Activated CD4-positive, alpha-beta T cell treated with anti-CD3 and anti-CD28 coated beads, Interleukin-2, Interleukin-6, amounts not matched to agents 100 ng/mL and 50 ng/mL, durations not matched to agents 16 hours and 8 hours (primary cell): ENCODE measurements at regions not wholly inside any gene's neighbourhood (a gene's known extent, or its start where the extent isn't known, plus 50 kb on each side); places are given as distances from the start of the nearest gene placed in this dataset.
"Not testable (repeated sequence)": the region's sequence is repeated elsewhere in the genome, so short reads cannot be mapped to it uniquely, and the experiment has no call there.

ENCODE experiments used
- DNase-seq: peaks from one replicate; pipeline ENCODE4 v3.0.0-alpha.2; 2020

DNA sequence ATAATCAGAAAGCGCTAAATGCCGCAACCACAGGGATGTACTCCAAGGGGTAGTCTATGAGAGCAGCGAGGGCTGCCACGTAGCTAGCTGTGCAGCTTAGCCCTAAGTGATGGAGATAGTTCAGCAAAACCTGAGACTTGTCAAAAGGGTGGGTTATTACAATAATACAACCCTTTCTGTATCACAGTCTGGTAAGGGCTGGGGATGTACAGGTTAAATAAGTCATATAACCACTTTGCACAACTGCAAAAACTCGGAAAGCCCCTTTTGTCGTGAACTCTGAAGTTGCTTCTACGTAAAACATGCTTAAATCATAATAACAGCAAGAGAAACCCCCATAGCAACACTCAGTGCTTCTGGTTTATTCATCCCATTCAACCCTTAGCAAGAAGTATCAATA lies 598.8 kb downstream of the SUCLG1 start:
- DNase-seq, result no peak

DNA sequence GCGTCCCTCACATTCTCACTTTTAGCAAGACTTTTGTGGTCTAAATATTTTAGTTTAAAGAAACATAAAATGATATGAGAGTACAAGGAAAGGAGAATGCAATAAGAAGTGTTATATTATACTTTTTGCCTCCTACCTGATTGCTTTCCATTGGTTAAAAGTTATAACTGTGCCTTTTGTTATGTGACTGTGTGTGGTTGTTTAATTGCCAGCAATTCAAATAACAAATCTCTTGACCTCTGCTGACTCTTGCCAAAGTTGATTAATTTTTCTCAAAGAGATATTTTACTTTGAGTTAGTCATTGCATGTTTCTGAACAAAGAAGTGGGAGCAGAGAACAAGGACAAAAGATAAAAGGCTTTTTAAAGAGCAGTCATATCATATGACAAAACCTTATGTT lies 599.5 kb downstream of the SUCLG1 start:
- DNase-seq, result no peak

GRCh38 chr2:83851066-83851465 lies 608.0 kb downstream of the SUCLG1 start:
- DNase-seq, result no peak

- DNase-seq, result no peak
These were observed 608.9 kb downstream of the SUCLG1 start for GRCh38 chr2:83850071-83850725.

DNA sequence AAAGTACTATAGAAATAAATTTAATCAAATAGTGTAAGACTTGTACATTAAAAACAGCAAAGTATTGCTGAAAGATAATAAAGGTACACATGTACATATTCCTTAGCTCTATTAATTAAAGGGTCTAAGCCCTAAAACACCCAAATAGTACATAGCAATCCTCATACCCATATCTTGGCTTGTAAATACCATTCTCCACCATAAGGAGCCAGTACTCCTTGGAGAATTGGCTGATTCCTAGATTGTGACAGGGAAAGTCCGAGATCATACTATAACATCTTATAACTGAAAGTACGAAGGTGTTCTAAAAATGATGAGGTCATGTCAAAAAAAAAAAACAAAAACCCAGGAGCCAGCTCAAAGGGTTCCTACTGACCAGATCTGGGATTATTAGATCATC lies 614.6 kb downstream of the SUCLG1 start:
- DNase-seq, result no peak

- DNase-seq, result no peak
These were observed 616.7 kb downstream of the SUCLG1 start for GRCh38 chr2:83842421-83842820.

DNA sequence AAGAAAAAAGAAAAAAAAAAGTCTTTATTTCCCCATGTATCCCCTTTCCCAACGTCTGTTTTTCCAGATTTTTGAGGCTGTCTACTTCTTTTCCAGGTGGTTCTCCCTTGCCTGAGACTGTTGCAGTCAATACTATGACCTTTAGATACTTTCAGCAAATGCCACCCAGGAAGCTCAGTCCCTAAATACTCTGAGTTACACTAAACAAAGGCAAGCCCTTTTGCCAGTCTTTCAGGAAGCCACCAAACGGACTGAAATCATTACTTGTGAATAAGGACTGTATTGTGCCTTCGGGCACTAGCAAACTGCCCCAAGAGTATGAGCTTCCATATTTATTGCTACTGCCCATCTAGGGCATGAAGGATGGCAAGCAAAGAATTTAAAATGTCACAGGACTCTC lies 621.3 kb downstream of the SUCLG1 start:
- no peak for DNase-seq

- no peak for DNase-seq
These were observed 631.5 kb downstream of the SUCLG1 start for GRCh38 chr2:83827618-83828017.

- no peak for DNase-seq
These were observed 632.5 kb downstream of the SUCLG1 start for GRCh38 chr2:83826577-83826976.

GRCh38 chr2:83823229-83823628 lies 635.9 kb downstream of the SUCLG1 start:
- DNase-seq, result no peak

- no peak for DNase-seq
These were observed 641.6 kb downstream of the SUCLG1 start for GRCh38 chr2:83817511-83817910.

DNA sequence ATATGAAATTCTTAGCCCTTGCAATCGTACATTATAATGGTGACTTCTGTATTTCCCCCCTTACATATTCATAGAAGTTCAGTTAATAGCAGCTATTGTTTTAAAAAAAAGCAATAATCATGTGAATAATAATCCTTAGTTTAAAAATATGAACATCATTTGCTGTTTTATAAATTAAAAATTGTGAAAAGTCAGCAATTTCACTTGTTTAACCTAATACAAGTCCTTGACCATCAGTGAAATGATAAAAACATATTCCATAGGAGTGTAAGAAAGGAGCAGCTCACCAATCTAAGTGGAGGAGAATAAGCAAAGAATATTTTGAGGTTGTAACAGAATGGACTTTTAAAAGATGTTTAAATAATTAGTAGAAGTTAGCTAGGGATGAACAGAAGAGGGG lies 650.2 kb downstream of the SUCLG1 start:
- no peak for DNase-seq

- DNase-seq, result no peak
These were observed 656.5 kb downstream of the SUCLG1 start for GRCh38 chr2:83802604-83803003.

DNA sequence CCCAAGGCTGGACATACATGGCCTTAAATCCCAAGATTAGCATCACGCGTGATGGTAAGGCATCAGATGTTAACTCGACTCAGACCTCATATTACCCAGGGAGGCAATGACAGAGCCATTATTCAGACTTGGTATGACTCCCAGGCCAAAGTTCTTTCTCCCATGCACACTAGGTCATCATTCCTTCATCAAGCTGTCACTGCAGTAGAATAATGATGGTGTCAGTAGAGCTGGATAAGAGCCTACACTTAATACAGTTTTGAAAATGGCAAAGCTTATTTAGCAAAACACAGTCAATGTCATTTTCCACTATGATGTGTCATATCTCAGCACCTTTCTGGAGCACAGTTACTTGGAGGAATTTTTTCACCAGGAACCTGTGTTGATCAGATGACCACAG lies 663.3 kb downstream of the SUCLG1 start:
- DNase-seq, result no peak

GRCh38 chr2:83790467-83790866 lies 668.6 kb downstream of the SUCLG1 start:
- DNase-seq, result not testable (repeated sequence)

DNA sequence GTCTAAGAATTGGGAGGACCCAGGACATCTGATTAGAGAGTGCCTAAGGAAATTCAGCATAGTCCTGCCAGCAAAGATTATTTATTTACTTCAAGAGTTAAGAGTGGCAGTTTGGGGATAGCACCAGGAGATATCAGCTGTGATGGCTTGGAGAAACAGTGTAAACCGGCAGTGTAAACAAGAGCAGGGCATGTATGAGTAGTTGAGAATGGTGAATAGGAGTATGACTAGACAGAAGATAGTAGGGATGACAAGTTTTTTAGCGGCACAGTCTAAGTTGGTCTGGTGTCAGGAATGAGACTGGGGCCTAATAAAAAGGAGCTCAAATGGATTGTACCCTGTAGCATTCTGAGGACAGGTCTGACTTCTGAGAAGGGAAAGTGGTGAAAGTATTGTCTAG lies 669.4 kb downstream of the SUCLG1 start:
- not testable (repeated sequence) for DNase-seq

GRCh38 chr2:83788938-83789566 lies 670.0 kb downstream of the SUCLG1 start:
- not testable (repeated sequence) for DNase-seq

- no peak for DNase-seq
These were observed 671.9 kb downstream of the SUCLG1 start for GRCh38 chr2:83787189-83787588.

DNA sequence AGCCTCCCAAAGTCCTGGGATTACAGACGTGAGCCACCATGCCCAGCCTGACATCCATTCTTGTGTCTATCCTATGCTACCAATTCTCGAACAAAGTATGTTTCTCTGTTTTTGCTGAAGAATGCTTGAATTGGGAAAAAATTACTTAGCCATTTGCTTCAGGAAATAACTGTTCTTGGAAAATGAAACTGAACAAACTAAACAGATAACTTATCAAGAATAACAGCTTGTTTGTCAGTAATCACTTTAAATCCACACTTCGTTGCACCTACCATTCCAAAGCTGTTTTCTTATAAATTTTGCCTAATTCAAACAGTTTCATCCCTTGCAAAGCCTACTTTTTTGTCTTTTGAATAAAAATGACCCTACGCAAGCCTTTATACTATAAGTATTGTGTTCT lies 672.9 kb downstream of the SUCLG1 start:
- no peak for DNase-seq

- no peak for DNase-seq
These were observed 674.1 kb downstream of the SUCLG1 start for GRCh38 chr2:83784947-83785346.

DNA sequence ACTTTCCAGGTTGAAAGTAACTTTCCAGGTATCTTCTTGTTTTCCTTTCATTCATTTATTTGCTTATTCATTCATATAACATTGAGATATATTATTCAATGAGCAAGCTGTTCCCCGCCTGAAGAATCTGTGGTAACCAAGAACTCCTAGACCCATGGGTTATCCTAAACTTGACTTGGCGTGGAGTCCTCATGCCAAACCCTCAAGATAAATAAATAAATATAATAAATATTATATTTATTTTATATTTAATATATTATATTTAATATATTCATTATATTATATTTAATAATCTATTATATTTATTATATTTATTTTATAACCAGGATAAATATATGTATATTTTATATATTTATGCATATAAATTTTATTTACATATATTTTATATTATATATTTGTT lies 674.8 kb downstream of the SUCLG1 start:
- no peak for DNase-seq

GRCh38 chr2:83782122-83782521 lies 677.0 kb downstream of the SUCLG1 start:
- DNase-seq, result no peak

DNA sequence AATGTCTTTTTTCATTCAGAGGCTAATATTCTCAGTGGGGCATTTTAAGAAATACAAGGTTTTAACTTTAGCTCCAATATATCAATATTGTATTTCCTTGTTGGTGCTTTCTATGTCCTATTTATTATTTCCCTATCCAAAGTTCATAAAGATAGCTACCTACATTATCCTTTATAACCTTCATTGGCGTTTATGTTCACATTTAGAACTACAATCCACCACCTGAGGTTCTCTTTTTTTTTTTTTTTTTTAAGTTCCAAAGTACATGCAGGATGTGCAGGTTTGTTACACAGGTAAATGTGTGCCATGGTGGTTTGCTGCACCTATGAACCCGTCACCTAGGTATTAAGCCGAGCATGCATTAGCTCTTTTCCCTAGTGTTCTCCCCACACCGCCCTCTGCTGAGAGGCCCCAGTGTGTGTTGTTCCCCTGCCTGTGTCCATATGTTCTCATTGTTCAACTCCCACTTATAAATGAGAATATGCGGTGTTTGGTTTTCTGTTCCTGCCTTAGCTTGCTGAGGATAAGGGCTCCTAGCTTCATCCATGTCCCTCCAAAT lies 694.6 kb downstream of the SUCLG1 start:
- DNase-seq, result no peak

DNA sequence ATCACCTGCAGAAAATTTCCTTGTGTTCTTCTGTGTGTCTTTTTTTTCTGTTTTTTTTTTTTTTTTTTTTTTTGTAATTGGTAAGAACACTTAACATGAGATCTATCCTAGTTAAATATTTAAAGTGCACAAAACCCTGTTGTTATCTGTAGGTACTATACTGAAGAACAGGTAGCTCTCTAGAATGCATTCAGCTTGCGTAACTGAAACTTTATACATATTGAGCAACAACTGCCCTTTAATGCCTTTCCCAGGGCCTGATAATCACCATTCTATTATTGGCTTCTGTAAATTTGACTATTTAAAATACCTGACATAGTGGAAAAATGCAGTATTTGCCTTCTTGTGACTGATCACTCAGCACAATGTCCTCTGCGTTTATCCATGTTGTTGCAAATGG lies 701.8 kb downstream of the SUCLG1 start:
- no peak for DNase-seq

DNA sequence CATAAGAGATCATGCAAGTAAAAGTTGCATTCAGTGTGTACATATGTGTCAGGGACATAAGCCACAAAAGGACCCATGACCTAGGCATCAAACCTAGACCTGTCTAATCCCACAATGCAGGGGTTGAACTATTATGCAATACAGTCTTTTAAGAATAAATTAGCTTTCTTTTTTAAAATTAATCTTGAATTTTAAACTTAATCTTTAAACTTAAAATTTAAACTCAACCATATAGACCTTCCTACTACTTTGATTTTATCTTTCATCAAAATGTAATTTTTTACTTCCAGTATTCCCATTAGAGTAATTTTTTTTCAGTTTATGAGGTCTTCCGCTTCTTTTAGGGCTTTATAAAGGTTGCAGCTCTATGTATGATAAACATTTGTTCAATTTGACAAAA lies 702.9 kb downstream of the SUCLG1 start:
- DNase-seq, result no peak
